ENCODE measurements at regions not wholly inside any gene's neighbourhood (a gene's known extent, or its start where the extent isn't known, plus 50 kb on each side); places are given as distances from the start of the nearest gene placed in this dataset.

DNA sequence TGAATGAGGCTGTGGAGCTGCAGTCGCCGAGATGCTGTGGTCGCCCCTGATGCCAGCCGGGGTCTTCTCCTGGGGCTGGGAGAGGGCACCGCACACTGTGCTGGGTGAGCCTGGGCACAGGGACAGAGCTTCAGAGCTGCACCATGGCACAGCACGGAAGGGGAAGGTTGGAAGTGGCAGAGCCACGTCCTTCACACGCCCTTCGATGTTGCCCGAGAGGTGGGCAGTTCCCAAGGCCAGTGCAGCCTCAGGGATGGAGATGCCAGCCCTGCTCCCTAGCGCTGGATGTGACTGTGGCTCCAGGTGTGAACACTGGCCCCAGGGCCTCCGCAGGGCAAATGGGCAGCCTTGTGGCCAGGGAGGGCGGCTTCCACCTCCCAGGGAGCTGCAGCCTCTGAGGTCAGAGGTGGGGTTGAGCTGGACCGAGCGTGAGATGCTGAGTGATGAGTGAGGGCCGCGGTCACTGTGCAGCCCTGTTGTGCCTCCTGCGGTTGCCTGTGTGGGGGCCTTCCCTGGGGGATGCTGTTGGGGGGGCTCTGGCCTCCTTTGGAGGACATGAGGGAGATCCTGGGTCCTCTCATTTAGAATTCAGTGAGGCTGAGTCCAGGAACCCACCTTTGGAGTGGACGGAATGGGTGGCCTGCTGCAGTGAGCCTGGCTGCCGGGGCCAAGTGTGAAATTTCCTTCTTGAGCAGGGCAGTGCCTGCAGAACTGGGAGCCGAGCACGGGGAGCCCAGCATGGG, 1090.0 kb downstream of the BRD1 start:
- Histone ChIP-seq H3K27me3 (ENCODE audit: control insufficient read depth in 1 of 2, insufficient read depth in 2 of 2, low read length in 2 of 2) (no peaks in the 10 kb centered on the region), H3K27ac (ENCODE audit: low read depth, low read length) (no peak overlapping the region), H3K4me3 (ENCODE audit: low read depth in 1 of 2, low read length in 2 of 2) (no peak overlapping the region), H3K36me3 (ENCODE audit: insufficient read depth, low read length) (no peaks in the 10 kb centered on the region), H3K9ac (ENCODE audit: low read length) (no peak overlapping the region), H3K4me1 (ENCODE audit: insufficient read depth, low read length) (no peaks in the 10 kb centered on the region), H3K9me3 (ENCODE audit: low read length) (no peaks in the 10 kb centered on the region)

DNA sequence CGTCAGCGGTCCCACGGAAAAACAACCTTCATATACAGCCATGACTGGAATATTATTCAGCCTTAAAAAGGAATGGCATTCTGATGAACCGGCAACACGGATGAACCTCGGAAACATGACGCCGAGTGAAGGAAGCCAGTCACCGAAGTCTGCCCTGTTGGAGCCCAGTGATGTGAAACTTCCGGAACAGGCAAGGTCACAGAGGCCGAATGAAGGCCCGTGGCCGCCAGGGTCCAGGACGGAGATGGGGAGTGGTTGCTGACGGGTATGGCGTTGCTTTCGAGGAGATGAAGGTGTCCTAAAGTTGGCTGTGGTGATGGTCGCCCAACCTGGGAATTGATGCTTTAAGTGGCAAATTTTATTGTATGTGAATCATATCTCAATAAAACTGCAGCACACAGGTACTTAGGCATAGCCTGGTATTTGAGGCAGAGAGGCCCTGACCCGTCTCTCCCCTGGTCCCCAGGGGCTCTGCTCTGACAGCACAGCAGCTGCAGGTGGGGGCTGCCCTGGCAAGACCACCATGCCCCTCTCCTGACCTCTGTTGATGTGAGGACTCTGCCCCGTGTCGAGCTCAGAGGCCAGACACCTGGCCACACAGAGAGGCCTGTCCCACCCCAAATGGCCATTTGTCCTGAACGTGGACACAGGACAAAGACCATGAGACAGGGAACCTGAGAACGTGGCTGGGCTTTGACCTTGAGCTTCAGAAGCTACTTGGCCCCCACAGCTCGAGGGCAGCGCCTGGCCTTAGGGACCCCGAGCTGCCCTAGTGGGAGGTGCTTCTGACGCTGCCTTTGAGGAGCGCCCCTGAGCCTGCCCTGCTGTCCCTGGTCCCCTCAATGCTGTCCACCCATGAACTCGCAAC, 1090.8 kb downstream of the BRD1 start:
- Histone ChIP-seq H3K4me3 (ENCODE audit: low read depth in 1 of 2, low read length in 2 of 2) (no peak overlapping the region), H3K36me3 (ENCODE audit: insufficient read depth, low read length) (no peaks in the 10 kb centered on the region), H3K4me1 (ENCODE audit: insufficient read depth, low read length) (no peaks in the 10 kb centered on the region), H3K9me3 (ENCODE audit: low read length) (no peaks in the 10 kb centered on the region), H3K9ac (ENCODE audit: low read length) (no peak overlapping the region), H3K27me3 (ENCODE audit: control insufficient read depth in 1 of 2, insufficient read depth in 2 of 2, low read length in 2 of 2) (no peaks in the 10 kb centered on the region), H3K27ac (ENCODE audit: low read depth, low read length) (no peak overlapping the region)

- Histone ChIP-seq H3K36me3 (ENCODE audit: insufficient read depth, low read length) (no peaks in the 10 kb centered on the region), H3K27me3 (ENCODE audit: control insufficient read depth in 1 of 2, insufficient read depth in 2 of 2, low read length in 2 of 2) (no peaks in the 10 kb centered on the region), H3K4me3 (ENCODE audit: low read depth in 1 of 2, low read length in 2 of 2) (no peak overlapping the region), H3K4me1 (ENCODE audit: insufficient read depth, low read length) (no peaks in the 10 kb centered on the region), H3K9me3 (ENCODE audit: low read length) (no peaks in the 10 kb centered on the region), H3K9ac (ENCODE audit: low read length) (no peak overlapping the region), H3K27ac (ENCODE audit: low read depth, low read length) (no peak overlapping the region)
Measured at GRCh38 chr22:48734961-48735360, 1092.7 kb downstream of the BRD1 start.

- no peak overlapping the region for H3K27ac ChIP-seq (ENCODE audit: low read depth, low read length)
- no peaks in the 10 kb centered on the region for H3K27me3 ChIP-seq (ENCODE audit: control insufficient read depth in 1 of 2, insufficient read depth in 2 of 2, low read length in 2 of 2)
- H3K4me3 ChIP-seq (ENCODE audit: low read depth in 1 of 2, low read length in 2 of 2): no peak overlapping the region
- H3K9me3 ChIP-seq (ENCODE audit: low read length): no peaks in the 10 kb centered on the region
- H3K36me3 ChIP-seq (ENCODE audit: insufficient read depth, low read length): no peaks in the 10 kb centered on the region
- no peaks in the 10 kb centered on the region for H3K4me1 ChIP-seq (ENCODE audit: insufficient read depth, low read length)
- H3K9ac ChIP-seq (ENCODE audit: low read length): no peak overlapping the region
Measured at GRCh38 chr22:48734359-48734758, 1093.3 kb downstream of the BRD1 start.

DNA sequence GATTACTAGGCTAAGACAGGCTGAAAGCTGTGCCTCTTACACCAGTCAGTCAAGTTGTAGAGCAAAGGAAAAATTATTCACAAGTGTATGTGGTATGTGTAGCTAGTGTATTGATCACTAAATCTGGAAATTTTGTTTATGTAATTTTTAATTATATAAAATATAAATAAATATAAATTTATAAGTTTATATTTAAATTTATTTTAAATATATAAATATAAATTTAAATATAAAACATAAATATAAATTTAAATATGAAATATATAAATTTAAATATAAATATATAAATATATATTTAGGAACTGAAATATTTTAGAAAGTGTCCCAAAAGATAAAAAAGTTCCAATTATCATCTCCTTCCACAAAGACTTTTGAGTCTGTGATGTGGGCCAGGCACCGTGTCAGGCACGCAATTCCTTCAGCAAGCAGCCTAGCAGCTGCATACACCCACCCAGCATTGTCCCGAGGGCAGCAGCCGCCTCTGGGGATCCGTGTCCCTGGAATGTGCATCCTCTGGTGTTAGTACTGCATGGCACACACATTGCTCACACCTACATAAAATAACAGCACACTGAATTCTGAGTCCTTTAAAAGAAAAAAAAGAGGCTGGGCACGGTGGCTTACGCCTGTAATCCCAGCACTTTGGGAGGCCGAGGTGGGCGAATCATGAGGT, 1098.0 kb downstream of the BRD1 start:
- H3K4me1 ChIP-seq (ENCODE audit: insufficient read depth, low read length): no peaks in the 10 kb centered on the region
- no peaks in the 10 kb centered on the region for H3K36me3 ChIP-seq (ENCODE audit: insufficient read depth, low read length)
- peaks cover 4% of the 10 kb centered on the region for H3K9me3 ChIP-seq (ENCODE audit: low read length)
- H3K27me3 ChIP-seq (ENCODE audit: control insufficient read depth in 1 of 2, insufficient read depth in 2 of 2, low read length in 2 of 2): no peaks in the 10 kb centered on the region
- H3K4me3 ChIP-seq (ENCODE audit: low read depth in 1 of 2, low read length in 2 of 2): no peak overlapping the region
- H3K27ac ChIP-seq (ENCODE audit: low read depth, low read length): no peak overlapping the region
- no peak overlapping the region for H3K9ac ChIP-seq (ENCODE audit: low read length)

- Histone ChIP-seq H3K4me3 (ENCODE audit: low read depth in 1 of 2, low read length in 2 of 2) (no peak overlapping the region), H3K27me3 (ENCODE audit: control insufficient read depth in 1 of 2, insufficient read depth in 2 of 2, low read length in 2 of 2) (no peaks in the 10 kb centered on the region), H3K27ac (ENCODE audit: low read depth, low read length) (no peak overlapping the region), H3K9ac (ENCODE audit: low read length) (no peak overlapping the region), H3K4me1 (ENCODE audit: insufficient read depth, low read length) (no peaks in the 10 kb centered on the region), H3K36me3 (ENCODE audit: insufficient read depth, low read length) (no peaks in the 10 kb centered on the region), H3K9me3 (ENCODE audit: low read length) (peaks cover 4% of the 10 kb centered on the region)
Measured at GRCh38 chr22:48727454-48728058, 1100.1 kb downstream of the BRD1 start.

GRCh38 chr22:48724899-48725298, 1102.8 kb downstream of the BRD1 start:
- Histone ChIP-seq H3K4me3 (ENCODE audit: low read depth in 1 of 2, low read length in 2 of 2) (no peak overlapping the region), H3K36me3 (ENCODE audit: insufficient read depth, low read length) (no peaks in the 10 kb centered on the region), H3K9ac (ENCODE audit: low read length) (no peak overlapping the region), H3K4me1 (ENCODE audit: insufficient read depth, low read length) (no peaks in the 10 kb centered on the region), H3K9me3 (ENCODE audit: low read length) (peaks cover 4% of the 10 kb centered on the region), H3K27ac (ENCODE audit: low read depth, low read length) (no peak overlapping the region), H3K27me3 (ENCODE audit: control insufficient read depth in 1 of 2, insufficient read depth in 2 of 2, low read length in 2 of 2) (no peaks in the 10 kb centered on the region)

DNA sequence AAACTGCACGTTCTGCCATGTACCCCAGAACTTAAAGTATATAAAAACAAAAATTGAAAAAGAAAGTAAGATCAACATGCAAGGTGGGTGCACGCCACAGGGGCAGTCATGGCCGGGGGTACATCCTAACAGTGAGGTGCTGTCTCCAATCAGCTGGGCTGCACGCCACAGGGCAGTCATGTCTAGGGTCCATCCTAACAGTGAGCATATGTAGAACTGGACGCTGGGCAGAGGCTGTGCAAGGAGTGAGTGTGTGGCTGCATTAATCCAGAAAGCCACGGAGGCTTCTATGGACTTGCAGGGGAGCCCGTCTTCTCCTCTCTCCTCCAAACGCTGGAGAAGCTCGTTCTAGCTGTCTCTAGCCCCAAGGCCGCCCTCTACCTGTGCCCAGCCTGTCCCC, 1105.0 kb downstream of the BRD1 start:
- no peak overlapping the region for H3K27ac ChIP-seq (ENCODE audit: low read depth, low read length)
- H3K36me3 ChIP-seq (ENCODE audit: insufficient read depth, low read length): no peaks in the 10 kb centered on the region
- peaks cover 4% of the 10 kb centered on the region for H3K9me3 ChIP-seq (ENCODE audit: low read length)
- no peak overlapping the region for H3K9ac ChIP-seq (ENCODE audit: low read length)
- no peak overlapping the region for H3K4me3 ChIP-seq (ENCODE audit: low read depth in 1 of 2, low read length in 2 of 2)
- H3K27me3 ChIP-seq (ENCODE audit: control insufficient read depth in 1 of 2, insufficient read depth in 2 of 2, low read length in 2 of 2): no peaks in the 10 kb centered on the region
- no peaks in the 10 kb centered on the region for H3K4me1 ChIP-seq (ENCODE audit: insufficient read depth, low read length)

GRCh38 chr22:48721395-48721669, 1106.3 kb downstream of the BRD1 start:
- Histone ChIP-seq H3K36me3 (ENCODE audit: insufficient read depth, low read length) (no peaks in the 10 kb centered on the region), H3K9ac (ENCODE audit: low read length) (no peak overlapping the region), H3K27me3 (ENCODE audit: control insufficient read depth in 1 of 2, insufficient read depth in 2 of 2, low read length in 2 of 2) (no peaks in the 10 kb centered on the region), H3K4me1 (ENCODE audit: insufficient read depth, low read length) (no peaks in the 10 kb centered on the region), H3K9me3 (ENCODE audit: low read length) (no peaks in the 10 kb centered on the region), H3K4me3 (ENCODE audit: low read depth in 1 of 2, low read length in 2 of 2) (no peak overlapping the region), H3K27ac (ENCODE audit: low read depth, low read length) (no peak overlapping the region)

- Histone ChIP-seq H3K9ac (ENCODE audit: low read length) (no peak overlapping the region), H3K27me3 (ENCODE audit: control insufficient read depth in 1 of 2, insufficient read depth in 2 of 2, low read length in 2 of 2) (no peaks in the 10 kb centered on the region), H3K27ac (ENCODE audit: low read depth, low read length) (no peak overlapping the region), H3K4me1 (ENCODE audit: insufficient read depth, low read length) (no peaks in the 10 kb centered on the region), H3K4me3 (ENCODE audit: low read depth in 1 of 2, low read length in 2 of 2) (no peak overlapping the region), H3K36me3 (ENCODE audit: insufficient read depth, low read length) (no peaks in the 10 kb centered on the region), H3K9me3 (ENCODE audit: low read length) (no peaks in the 10 kb centered on the region)
Measured at GRCh38 chr22:48720662-48721394, 1106.8 kb downstream of the BRD1 start.
